ENCODE measurements at regions not wholly inside any gene's neighbourhood (a gene's known extent, or its start where the extent isn't known, plus 50 kb on each side); places are given as distances from the start of the nearest gene placed in this dataset.

DNA sequence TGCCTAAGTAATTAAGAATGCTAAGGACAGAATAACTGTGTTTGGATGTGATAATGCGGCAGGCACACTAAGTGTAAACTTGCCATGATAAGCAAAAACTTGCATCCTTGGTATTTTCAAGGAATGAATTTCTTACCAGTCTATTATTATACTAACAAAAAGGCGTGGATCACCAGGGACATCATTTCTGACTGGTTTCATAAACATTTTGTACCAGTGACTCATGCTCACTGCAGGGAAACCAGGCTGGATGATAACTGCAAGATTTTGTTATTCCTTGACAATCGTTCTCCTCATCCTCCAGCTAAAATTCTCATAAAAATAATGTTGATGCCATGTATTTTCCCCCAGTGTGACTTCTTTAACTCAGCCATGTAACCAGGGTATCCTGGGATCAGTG lies 289.5 kb downstream of the CDCA7 start:
- Histone ChIP-seq H3K4me1 (ENCODE audit: insufficient read depth, low read length, poor library complexity, severe bottlenecking) (no peaks in the 10 kb centered on the region), H3K36me3 (ENCODE audit: insufficient read depth, low read length, poor library complexity, severe bottlenecking) (no peaks in the 10 kb centered on the region), H3K9me3 (ENCODE audit: low read depth, low read length, poor library complexity, severe bottlenecking) (no peaks in the 10 kb centered on the region), H3K27ac (ENCODE audit: low read depth, low read length, poor library complexity, severe bottlenecking) (no peak overlapping the region), H3K4me3 (ENCODE audit: low read depth, low read length, poor library complexity, severe bottlenecking) (no peak overlapping the region), H3K27me3 (replicated peaks; ENCODE audit: insufficient read depth, low read depth, low read length, poor library complexity) (peaks cover 7% of the 10 kb centered on the region)
- TF ChIP-seq, protein P1, sequence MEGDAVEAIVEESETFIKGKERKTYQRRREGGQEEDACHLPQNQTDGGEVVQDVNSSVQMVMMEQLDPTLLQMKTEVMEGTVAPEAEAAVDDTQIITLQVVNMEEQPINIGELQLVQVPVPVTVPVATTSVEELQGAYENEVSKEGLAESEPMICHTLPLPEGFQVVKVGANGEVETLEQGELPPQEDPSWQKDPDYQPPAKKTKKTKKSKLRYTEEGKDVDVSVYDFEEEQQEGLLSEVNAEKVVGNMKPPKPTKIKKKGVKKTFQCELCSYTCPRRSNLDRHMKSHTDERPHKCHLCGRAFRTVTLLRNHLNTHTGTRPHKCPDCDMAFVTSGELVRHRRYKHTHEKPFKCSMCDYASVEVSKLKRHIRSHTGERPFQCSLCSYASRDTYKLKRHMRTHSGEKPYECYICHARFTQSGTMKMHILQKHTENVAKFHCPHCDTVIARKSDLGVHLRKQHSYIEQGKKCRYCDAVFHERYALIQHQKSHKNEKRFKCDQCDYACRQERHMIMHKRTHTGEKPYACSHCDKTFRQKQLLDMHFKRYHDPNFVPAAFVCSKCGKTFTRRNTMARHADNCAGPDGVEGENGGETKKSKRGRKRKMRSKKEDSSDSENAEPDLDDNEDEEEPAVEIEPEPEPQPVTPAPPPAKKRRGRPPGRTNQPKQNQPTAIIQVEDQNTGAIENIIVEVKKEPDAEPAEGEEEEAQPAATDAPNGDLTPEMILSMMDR (conservative IDR thresholded peaks at IDR 0.05; ENCODE audit: low read depth, low read length): no peak
- no peak for TF ChIP-seq EZH2 (IDR thresholded peaks at IDR 0.05; ENCODE audit: borderline replicate concordance, low read depth, low read length, poor library complexity, severe bottlenecking)
- BruUV-seq (replicated peaks): no TSS peak
- intact Hi-C loops (cut with micrococcal nuclease; ENCODE audit: unreplicated experiment): no loop called here
- no peak for DNase-seq (ENCODE audit: low spot score)
- CTCF ChIA-PET: no interaction called here
- POLR2A ChIA-PET (ENCODE audit: low non-redundant PET): interaction anchor here (0.6 kb wide), 1 partner anchor 725 kb away, joined by 3 read pairs; no protein-coding TSS in a partner anchor

DNA sequence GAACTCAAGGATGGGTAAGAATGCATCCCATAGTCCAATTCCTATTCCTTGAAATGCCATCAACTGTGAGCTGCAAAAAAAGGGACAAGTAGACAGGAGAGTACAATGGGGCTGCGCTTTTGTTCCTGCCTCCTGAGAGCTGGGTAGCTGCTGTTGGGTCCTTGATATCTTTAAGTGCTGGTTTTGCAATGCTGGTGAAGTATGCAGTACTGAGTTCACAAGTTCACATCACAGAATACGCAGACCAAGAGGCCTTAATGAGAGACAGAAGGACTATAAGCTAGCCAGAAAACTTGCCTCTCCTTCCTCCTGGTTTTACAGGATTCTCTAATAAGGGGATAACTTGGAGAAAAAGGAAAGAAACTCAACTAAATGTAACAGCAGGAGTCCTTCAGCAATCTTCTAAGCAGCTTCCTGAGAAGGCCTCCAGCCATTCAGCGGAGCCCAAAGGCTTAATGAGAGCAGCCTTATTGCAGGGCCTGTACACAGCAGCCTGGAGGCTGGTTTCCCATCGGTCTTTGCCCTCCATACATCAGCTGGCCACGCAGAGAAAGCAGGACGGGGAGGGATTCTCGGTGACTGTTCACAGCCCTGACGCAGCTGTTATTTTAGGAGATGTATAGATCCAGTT lies 293.1 kb downstream of the CDCA7 start:
- CTCF ChIA-PET: no interaction called here
- H3K36me3 ChIP-seq (ENCODE audit: insufficient read depth, low read length, poor library complexity, severe bottlenecking): no peaks in the 10 kb centered on the region
- POLR2A ChIA-PET (ENCODE audit: low non-redundant PET): no interaction called here
- H3K27ac ChIP-seq (ENCODE audit: low read depth, low read length, poor library complexity, severe bottlenecking): no peak overlapping the region
- no peak overlapping the region for H3K4me3 ChIP-seq (ENCODE audit: low read depth, low read length, poor library complexity, severe bottlenecking)
- H3K9me3 ChIP-seq (ENCODE audit: low read depth, low read length, poor library complexity, severe bottlenecking): no peaks in the 10 kb centered on the region
- BruUV-seq (replicated peaks): no TSS peak
- peaks cover 9% of the 10 kb centered on the region for H3K27me3 ChIP-seq (replicated peaks; ENCODE audit: insufficient read depth, low read depth, low read length, poor library complexity)
- peak; percentile 11 for DNase-seq (ENCODE audit: low spot score)
- H3K4me1 ChIP-seq (ENCODE audit: insufficient read depth, low read length, poor library complexity, severe bottlenecking): no peaks in the 10 kb centered on the region
- intact Hi-C loops (cut with micrococcal nuclease; ENCODE audit: unreplicated experiment): no loop called here
- TF ChIP-seq EZH2 (IDR thresholded peaks at IDR 0.05; ENCODE audit: borderline replicate concordance, low read depth, low read length, poor library complexity, severe bottlenecking): no peak
- TF ChIP-seq, protein P1 (conservative IDR thresholded peaks at IDR 0.05; ENCODE audit: low read depth, low read length): no peak

DNA sequence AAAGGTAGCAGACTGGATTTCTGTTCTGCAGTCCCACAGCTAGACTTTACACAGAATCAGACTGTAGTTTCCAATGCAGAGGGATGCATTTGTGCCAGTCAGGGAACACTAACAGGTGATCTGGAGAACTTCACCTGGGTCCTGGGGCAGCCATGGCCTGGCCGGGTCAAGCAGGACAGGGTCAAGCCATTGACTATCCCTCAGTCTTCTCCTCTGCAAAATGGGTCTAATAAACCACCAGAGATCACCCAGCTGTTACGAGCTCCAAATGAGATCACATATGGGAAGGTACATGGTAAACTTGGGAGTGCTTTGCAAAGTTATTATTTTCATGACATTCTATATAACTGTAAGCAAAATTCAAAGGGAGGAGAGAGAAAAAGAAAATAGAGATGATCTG lies 294.1 kb downstream of the CDCA7 start:
- Histone ChIP-seq H3K27me3 (replicated peaks; ENCODE audit: insufficient read depth, low read depth, low read length, poor library complexity) (peaks cover 9% of the 10 kb centered on the region), H3K36me3 (ENCODE audit: insufficient read depth, low read length, poor library complexity, severe bottlenecking) (no peaks in the 10 kb centered on the region), H3K27ac (ENCODE audit: low read depth, low read length, poor library complexity, severe bottlenecking) (no peak overlapping the region), H3K4me3 (ENCODE audit: low read depth, low read length, poor library complexity, severe bottlenecking) (no peak overlapping the region), H3K4me1 (ENCODE audit: insufficient read depth, low read length, poor library complexity, severe bottlenecking) (no peaks in the 10 kb centered on the region), H3K9me3 (ENCODE audit: low read depth, low read length, poor library complexity, severe bottlenecking) (no peaks in the 10 kb centered on the region)
- ChIA-PET CTCF (no interaction called here), POLR2A (ENCODE audit: low non-redundant PET) (no interaction called here)
- intact Hi-C loops (cut with micrococcal nuclease; ENCODE audit: unreplicated experiment): no loop called here
- DNase-seq (ENCODE audit: low spot score): no peak
- TF ChIP-seq, protein P1 (conservative IDR thresholded peaks at IDR 0.05; ENCODE audit: low read depth, low read length): no peak
- no peak for TF ChIP-seq EZH2 (IDR thresholded peaks at IDR 0.05; ENCODE audit: borderline replicate concordance, low read depth, low read length, poor library complexity, severe bottlenecking)
- BruUV-seq (replicated peaks): no TSS peak

Data from A673 (cell line).